GM12891 (cell line): ENCODE measurements at regions not wholly inside any gene's neighbourhood (a gene's known extent, or its start where the extent isn't known, plus 50 kb on each side); places are given as distances from the start of the nearest gene placed in this dataset.

Source experiments
- PAX5 ChIP-seq: IDR thresholded peaks from 2 replicates; pipeline ENCODE4 v1.6.1; 2011; ENCODE audit warnings: low read length, moderate library complexity, mild to moderate bottlenecking; ENCODE audit not compliant: insufficient read depth, severe bottlenecking
- POLR2A ChIP-seq: IDR thresholded peaks from 2 replicates; pipeline ENCODE4 v1.6.1; 2011; ENCODE audit warnings: low read depth, low read length, control low read depth
- POLR2AphosphoS5 ChIP-seq: IDR thresholded peaks from 2 replicates; pipeline ENCODE4 v1.6.1; 2011; ENCODE audit warnings: low read depth, low read length, control low read depth
- TAF1 ChIP-seq: IDR thresholded peaks from 2 replicates; pipeline ENCODE4 v1.6.1; 2011; ENCODE audit warnings: low read depth, low read length, control low read depth

GRCh38 chr4:30181918-30182317 is 538.3 kb upstream of the PCDH7 start:
- no peak for TF ChIP-seq TAF1
- TF ChIP-seq POLR2AphosphoS5: no peak
- TF ChIP-seq POLR2A: no peak
- TF ChIP-seq PAX5: no peak
